HG02642 (cell line): ENCODE measurements at regions not wholly inside any gene's neighbourhood (a gene's known extent, or its start where the extent isn't known, plus 50 kb on each side); places are given as distances from the start of the nearest gene placed in this dataset.

ENCODE experiments used
- ATAC-seq: cut with Tn5 transposase; IDR thresholded peaks from one replicate; pipeline ENCODE4 v1.9.1; 2021; ENCODE audit warnings: mild to moderate bottlenecking; ENCODE audit not compliant: unreplicated experiment, poor library complexity

- ATAC-seq: no peak
These were observed 364.9 kb upstream of the PMFBP1 start for GRCh38 chr16:72536723-72537435.

- no peak for ATAC-seq
These were observed 361.0 kb upstream of the PMFBP1 start for GRCh38 chr16:72532906-72533410.

DNA sequence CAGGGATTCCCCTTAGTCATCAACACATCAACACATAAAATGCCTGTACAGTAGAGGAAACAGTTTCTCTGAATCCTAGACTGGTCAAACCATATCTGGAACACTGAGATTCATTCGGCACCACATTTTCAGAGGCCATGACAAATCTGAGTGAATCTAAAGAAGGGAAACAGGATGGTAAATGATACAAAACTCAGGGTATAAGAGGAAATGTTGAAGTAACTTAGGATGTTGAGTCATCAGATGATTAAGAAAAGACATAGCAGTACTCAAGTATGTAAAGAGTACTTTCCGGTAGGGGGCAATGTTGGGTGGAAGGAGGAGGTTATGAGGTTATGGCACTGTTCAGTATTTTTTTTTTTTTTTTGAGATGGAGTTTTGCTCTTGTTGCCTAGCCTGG is 358.5 kb upstream of the PMFBP1 start:
- no peak for ATAC-seq

DNA sequence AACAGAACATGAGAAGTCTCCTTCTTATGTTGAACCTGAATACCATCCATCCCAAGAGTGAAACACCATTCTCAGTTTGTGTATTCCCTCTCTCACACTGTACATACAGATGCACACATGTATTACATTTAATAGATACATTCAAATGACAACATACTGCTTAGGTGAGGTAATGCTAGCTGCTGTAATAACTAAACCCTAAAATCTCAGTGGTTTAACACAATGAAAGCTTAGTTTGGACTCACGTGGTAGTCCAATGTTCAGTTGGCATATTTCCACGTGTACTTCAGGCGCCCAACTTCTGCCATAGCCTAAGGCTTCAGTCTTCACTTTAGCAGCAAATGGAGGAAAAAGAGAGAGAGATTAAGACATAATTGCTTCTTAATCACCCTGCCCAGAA is 351.1 kb upstream of the PMFBP1 start:
- ATAC-seq: no peak

DNA sequence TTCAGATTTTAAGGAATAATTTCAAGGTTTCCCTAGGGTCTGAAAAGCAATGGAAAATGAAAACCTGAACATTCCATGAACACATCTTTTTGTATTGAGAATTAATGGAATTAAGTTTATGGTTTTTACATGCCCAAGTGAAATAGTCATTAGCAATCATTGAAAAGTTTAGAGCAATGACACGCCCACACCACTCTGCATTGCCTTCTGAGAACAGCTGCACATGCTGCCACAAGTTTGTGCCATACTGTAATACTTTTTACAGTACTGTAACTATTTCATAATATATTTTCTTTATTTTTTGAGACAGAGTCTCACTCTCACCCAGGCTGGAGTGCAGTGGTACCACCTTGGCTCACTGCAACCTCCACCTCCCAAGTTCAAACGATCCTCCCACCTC is 345.2 kb upstream of the PMFBP1 start:
- ATAC-seq: no peak

DNA sequence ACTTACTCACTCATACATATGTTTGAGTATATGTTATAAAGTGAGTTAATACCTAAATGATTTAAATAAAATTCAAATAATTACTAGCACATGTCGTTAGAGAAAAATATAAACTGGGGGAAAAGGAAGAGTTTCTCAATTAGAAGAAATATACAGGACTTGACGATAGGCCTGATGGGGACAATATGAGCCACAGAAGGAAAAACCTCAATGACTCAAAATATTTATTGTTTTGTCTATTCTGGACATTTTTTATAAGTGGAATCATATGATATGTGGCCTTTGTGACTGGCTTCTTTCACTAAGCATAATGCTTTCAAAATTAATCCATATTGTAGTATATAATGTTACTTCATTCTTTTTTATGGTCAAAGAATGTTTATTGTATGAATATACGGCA is 339.2 kb upstream of the PMFBP1 start:
- ATAC-seq: no peak

GRCh38 chr16:72508191-72508590 is 336.2 kb upstream of the PMFBP1 start:
- no peak for ATAC-seq

DNA sequence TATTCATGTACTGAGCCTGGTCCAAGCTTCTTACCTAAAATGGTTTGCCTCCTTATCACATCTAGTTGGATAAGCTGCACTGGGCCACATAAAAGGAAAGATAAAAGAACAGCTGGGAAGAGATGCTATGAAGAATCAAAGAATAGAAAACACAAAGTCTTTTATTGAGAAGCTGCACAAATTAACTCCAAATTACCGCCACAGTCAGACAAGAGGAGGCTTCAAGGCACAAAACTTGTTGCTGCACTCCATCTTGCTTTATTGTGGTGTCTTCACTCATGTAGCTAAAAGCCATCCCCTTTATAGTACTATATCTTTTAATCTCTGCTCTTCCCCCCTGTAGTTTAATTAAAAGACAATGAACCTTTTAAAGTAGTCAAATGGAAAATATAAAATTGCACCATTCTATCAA is 330.6 kb upstream of the PMFBP1 start:
- no peak for ATAC-seq

- peak; percentile 76 for ATAC-seq
These were observed 330.0 kb upstream of the PMFBP1 start for GRCh38 chr16:72501739-72502593.

DNA sequence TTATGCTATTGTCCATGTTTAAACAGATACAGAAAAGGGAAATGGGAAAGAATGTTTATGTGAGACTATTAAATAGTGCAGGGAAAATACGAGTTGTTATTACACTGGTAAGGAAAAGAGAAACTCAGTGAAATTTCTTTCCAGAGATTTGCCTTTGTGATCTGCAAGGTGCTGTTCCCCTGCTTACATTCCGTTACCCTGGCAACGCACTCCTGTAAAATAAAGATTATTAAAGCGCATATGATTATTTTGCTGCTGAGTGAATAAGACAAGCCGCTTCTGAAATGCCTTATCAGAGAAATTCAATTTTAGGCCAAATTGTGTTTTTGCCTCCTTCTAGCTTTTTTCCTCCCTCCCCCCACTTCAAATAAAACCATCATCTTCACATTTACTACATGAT is 328.6 kb upstream of the PMFBP1 start:
- ATAC-seq: no peak

DNA sequence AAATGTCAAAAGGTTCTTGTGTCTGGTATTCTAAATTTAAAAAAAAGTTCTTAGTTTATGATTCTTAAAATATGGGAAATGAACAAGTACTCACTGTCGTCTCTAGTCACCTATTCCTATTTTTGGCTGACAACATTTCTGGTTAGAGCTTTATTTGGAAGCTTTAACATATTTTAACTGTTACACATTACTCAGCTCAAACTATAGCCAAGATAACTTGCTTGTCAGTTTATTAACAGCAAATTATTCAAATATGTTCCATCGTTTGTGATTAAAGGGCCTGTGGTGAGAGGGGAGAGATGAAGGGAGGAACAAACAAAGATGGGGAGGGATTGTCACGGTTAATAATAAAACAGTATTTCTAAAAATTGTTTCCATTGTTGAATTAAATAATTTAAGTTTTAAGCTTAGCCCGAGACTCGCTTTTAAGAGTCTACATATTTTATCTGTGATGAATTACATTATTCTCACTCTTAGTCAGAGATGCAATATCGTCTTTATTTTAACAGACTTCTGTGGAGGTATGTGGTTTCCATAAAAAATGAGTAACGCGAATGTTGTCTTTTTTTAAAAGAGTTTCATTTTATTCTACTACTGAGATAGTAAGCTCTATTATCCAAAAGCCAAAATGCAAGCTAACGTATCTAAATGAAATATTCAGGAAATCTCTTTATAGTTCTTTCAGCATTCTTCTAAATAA is 321.9 kb upstream of the PMFBP1 start:
- no peak for ATAC-seq

DNA sequence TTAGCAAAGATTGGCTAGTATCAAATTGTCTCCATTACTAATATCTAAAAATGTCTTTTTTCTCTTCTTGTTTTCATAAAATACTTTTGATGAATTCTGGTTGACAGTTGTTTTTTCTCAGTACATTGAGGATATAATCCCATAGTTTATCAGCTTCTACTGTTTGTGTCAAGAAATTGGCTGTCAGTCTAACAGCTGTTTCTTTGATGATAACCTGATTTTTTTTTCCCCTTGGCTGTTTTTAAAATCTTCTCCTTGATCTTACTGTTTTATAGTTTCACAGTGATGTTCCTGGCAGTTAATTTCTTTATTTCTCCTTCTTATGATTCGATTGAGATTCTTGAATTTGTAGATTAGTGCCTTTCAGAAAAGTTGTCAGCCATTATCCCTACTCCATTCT is 315.3 kb upstream of the PMFBP1 start:
- no peak for ATAC-seq

DNA sequence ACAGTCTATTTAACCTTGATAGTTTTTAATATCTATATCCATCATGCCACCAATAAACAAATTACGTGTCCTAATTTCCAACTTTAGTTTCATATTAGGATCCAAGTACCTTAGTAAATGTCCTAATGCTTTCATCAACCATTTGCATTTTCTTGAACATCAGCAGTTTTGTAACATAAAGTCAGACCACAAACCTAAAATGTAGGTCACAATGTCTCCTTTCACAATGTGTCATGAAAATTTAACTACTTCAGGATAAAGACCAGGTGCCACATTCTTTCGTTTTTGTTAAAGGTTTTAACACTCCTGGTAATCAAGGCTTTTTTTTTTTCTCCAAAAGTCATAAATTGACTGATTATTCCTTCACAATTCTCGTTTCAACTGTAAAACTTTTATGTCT is 310.7 kb upstream of the PMFBP1 start:
- ATAC-seq: no peak

DNA sequence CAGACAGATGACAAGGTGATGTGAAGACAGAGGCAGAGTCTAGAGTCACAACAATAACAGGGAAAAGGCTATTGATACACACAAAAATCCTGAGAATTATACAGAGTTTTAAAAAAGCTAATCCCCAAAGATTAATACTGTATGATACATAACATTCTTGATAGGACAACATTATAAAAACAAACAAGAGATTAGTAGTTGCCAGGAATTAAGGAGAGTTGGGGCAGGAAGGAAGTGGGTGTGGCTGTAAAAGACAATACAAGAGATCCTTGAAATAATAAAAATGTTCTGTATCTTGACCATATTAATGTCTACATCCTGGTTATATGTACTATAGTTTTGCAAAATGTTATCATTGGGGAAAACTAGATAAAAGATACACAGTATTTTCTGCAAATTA is 309.5 kb upstream of the PMFBP1 start:
- no peak for ATAC-seq

GRCh38 chr16:72480911-72481310 is 309.0 kb upstream of the PMFBP1 start:
- ATAC-seq: no peak

DNA sequence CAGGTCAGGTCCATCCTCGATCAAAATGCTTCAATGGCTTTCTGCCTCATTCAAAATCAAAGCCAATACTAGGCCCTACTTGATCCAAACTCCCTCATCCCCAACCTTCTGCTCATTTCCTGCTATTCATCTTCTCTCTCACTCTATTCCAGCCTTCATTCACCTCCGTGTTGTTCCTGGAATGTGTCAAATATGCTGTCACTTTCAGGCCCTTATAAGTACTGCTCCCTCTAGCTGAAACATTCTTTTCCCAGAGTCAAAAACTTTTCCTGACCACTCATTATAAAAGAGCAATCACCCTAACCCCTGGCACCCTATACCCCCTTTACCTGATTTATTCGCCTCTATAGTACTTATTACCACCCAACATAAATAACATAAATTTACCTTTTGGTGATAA is 303.7 kb upstream of the PMFBP1 start:
- ATAC-seq: no peak

DNA sequence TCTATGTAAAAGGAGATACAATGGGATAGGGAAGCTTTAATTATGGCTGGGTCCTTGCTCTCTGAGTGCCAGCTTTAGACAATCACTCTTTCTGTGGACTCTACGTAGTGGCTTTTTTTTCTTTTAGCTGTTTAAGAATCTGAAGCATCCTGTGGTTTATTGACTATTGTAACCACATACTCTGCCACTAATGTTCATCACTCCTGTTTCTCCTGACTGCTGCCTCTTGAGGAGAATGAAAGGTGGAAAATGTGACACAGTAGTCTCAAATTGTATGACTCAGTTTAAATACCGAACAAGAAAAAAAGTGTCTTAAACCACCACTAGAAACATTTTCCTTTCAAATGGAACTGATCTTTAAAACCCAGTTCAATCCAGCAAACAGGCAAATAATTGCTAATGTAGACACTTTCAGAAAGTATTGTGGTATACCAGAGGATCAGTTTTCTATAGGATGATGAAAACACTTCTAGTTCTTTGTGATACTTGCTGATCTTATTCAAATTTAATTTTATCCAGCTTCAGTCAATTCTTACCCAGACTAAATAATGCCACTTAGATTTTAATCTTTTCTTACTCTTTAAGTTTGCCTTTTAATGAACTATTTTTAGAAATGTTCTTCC is 302.7 kb upstream of the PMFBP1 start:
- no peak for ATAC-seq

GRCh38 chr16:72473631-72474030 is 301.7 kb upstream of the PMFBP1 start:
- no peak for ATAC-seq

GRCh38 chr16:72471317-72471924 is 299.5 kb upstream of the PMFBP1 start:
- ATAC-seq: no peak

- no peak for ATAC-seq
These were observed 298.6 kb upstream of the PMFBP1 start for GRCh38 chr16:72470541-72470940.
